AG10803 (cell line): ENCODE measurements at regions not wholly inside any gene's neighbourhood (a gene's known extent, or its start where the extent isn't known, plus 50 kb on each side); places are given as distances from the start of the nearest gene placed in this dataset.
"Not testable (repeated sequence)": the region's sequence is repeated elsewhere in the genome, so short reads cannot be mapped to it uniquely, and the experiment has no call there.

ENCODE experiments used
- DNase-seq: peaks from one replicate; pipeline ENCODE4 v3.0.0; 2010; ENCODE audit warnings: low read depth
- H3K4me3 ChIP-seq: 2 replicates; pipeline ENCODE4 v1.5.1; 2011; ENCODE audit warnings: mild to moderate bottlenecking, low read length, control low read depth
- TF ChIP-seq, protein P1 (sequence below): conservative IDR thresholded peaks from 2 replicates; pipeline ENCODE4 v1.5.1; 2011; ENCODE audit warnings: mild to moderate bottlenecking, low read length, control low read depth, inconsistent platforms

- TF ChIP-seq, protein P1, sequence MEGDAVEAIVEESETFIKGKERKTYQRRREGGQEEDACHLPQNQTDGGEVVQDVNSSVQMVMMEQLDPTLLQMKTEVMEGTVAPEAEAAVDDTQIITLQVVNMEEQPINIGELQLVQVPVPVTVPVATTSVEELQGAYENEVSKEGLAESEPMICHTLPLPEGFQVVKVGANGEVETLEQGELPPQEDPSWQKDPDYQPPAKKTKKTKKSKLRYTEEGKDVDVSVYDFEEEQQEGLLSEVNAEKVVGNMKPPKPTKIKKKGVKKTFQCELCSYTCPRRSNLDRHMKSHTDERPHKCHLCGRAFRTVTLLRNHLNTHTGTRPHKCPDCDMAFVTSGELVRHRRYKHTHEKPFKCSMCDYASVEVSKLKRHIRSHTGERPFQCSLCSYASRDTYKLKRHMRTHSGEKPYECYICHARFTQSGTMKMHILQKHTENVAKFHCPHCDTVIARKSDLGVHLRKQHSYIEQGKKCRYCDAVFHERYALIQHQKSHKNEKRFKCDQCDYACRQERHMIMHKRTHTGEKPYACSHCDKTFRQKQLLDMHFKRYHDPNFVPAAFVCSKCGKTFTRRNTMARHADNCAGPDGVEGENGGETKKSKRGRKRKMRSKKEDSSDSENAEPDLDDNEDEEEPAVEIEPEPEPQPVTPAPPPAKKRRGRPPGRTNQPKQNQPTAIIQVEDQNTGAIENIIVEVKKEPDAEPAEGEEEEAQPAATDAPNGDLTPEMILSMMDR: no peak
- DNase-seq: no peak
- no peak overlapping the region for H3K4me3 ChIP-seq
Measured at GRCh38 chr1:69103213-69103612, 464.5 kb upstream of the LRRC7 start.

GRCh38 chr1:69103705-69104385 is 463.9 kb upstream of the LRRC7 start:
- no peak for DNase-seq
- TF ChIP-seq, protein P1: no peak
- no peak overlapping the region for H3K4me3 ChIP-seq

- no peak for DNase-seq
- H3K4me3 ChIP-seq: no peak overlapping the region
- TF ChIP-seq, protein P1: no peak
Measured at GRCh38 chr1:69104894-69105293, 462.8 kb upstream of the LRRC7 start.

GRCh38 chr1:69109277-69109676 is 458.4 kb upstream of the LRRC7 start:
- TF ChIP-seq, protein P1: no peak
- no peak for DNase-seq
- H3K4me3 ChIP-seq: no peak overlapping the region

- no peak for DNase-seq
- no peak overlapping the region for H3K4me3 ChIP-seq
- TF ChIP-seq, protein P1: no peak
Measured at GRCh38 chr1:69110851-69111250, 456.9 kb upstream of the LRRC7 start.

DNA sequence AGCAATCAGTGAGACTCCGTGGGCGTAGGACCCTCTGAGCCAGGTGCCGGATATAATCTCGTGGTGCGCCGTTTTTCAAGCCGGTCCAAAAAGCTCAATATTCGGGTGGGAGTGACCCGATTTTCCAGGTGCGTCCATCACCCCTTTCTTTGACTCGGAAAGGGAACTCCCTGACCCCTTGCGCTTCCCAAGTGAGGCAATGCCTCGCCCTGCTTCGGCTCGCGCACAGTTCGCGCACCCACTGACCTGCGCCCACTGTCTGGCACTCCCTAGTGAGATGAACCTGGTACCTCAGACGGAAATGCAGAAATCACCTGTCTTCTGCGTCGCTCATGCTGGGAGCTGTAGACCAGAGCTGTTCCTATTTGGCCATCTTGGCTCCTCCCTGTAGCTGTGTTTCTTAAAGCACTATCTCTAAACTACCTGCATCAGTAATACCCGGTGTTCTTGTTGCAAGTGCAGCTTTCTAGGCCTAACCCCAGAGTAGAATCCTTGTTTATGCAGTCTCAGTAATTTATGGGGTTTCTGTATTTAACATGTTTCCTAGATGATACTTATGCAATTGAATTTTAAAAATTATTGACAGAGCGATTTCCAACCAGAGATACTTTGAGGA is 447.5 kb upstream of the LRRC7 start:
- not testable (repeated sequence) for H3K4me3 ChIP-seq, DNase-seq

DNA sequence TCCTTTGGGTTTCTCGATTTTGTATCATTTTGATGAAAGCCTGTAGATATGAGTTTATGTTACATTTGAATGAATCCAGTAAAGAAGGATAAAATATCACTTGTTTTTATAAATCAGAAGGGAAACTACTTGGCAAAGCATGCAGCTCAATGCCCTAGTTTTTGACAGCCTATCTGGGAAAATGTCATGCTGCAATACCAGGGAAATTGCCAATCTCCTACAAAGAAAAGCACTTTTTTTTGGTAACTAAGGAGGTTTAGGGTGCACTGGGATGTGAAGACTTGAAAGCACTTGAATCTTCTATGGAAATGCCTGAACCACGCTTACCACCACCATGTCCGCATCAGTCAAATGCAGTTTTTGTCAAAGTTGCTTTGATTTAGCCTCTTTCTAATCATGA is 446.9 kb upstream of the LRRC7 start:
- TF ChIP-seq, protein P1: no peak
- no peak overlapping the region for H3K4me3 ChIP-seq
- DNase-seq: no peak
